ENCODE measurements at regions not wholly inside any gene's neighbourhood (a gene's known extent, or its start where the extent isn't known, plus 50 kb on each side); places are given as distances from the start of the nearest gene placed in this dataset.
"Not testable (repeated sequence)": the region's sequence is repeated elsewhere in the genome, so short reads cannot be mapped to it uniquely, and the experiment has no call there.

DNA sequence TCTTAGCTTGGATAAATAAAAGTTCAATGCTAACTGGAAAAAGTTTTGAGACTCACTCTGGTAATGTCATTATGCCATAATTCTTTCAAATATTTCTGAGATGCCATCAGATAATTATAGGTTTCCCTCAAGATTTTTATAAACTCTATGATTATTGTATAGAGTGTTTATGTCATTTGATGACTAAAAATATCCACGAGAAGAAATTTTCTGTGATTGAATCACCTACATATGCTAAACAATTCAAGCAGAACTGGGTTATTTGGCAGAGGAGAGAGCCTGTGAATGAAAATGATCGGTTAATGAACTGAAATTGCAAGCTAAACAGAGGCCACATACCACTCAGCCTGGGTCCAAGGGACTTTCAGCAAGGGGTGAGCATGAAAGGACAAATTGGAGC lies 92.6 kb upstream of the TSC22D1 start:
- no peak for DNase-seq
- Histone ChIP-seq H3K79me2 (ENCODE audit: control insufficient read depth, insufficient read depth, low read length) (no peaks in the 10 kb centered on the region), H3K4me1 (ENCODE audit: control insufficient read depth, low read depth, low read length) (no peaks in the 10 kb centered on the region), H2AK5ac (ENCODE audit: low read length) (no peak overlapping the region), H3K4ac (ENCODE audit: low read depth, low read length) (no peak overlapping the region), H3K27ac (ENCODE audit: low read depth, low read length) (no peak overlapping the region), H4K5ac (ENCODE audit: low read length) (no peak overlapping the region), H2BK15ac (replicated peaks; ENCODE audit: low read depth) (no peak overlapping the region), H3K23ac (ENCODE audit: low read length) (no peak overlapping the region), H3K56ac (ENCODE audit: low read length) (no peak overlapping the region), H2BK5ac (ENCODE audit: low read length) (no peak overlapping the region), H3K18ac (ENCODE audit: low read length) (no peak overlapping the region), H3K9ac (ENCODE audit: low read length) (no peak overlapping the region), H4K8ac (ENCODE audit: low read depth, low read length) (no peak overlapping the region), H3K4me3 (ENCODE audit: low read length) (no peak overlapping the region), H3K4me2 (ENCODE audit: low read length) (no peak overlapping the region), H3K36me3 (ENCODE audit: control insufficient read depth, insufficient read depth, low read length) (no peaks in the 10 kb centered on the region), H3K79me1 (ENCODE audit: low read length) (no peaks in the 10 kb centered on the region), H2BK120ac (ENCODE audit: low read depth, low read length) (no peak overlapping the region), H3K27me3 (ENCODE audit: insufficient read depth, low read length, poor library complexity) (no peaks in the 10 kb centered on the region)
- WGBS (ENCODE audit: extremely low coverage, insufficient coverage, low lambda C conversion rate): no CpG with 5 or more reads among the region's 2 CpGs

- Histone ChIP-seq H3K4me2 (ENCODE audit: low read length) (no peak overlapping the region), H2AK5ac (ENCODE audit: low read length) (no peak overlapping the region), H3K36me3 (ENCODE audit: control insufficient read depth, insufficient read depth, low read length) (no peaks in the 10 kb centered on the region), H2BK120ac (ENCODE audit: low read depth, low read length) (no peak overlapping the region), H2BK15ac (replicated peaks; ENCODE audit: low read depth) (no peak overlapping the region), H3K4me3 (ENCODE audit: low read length) (no peak overlapping the region), H2BK5ac (ENCODE audit: low read length) (no peak overlapping the region), H3K23ac (ENCODE audit: low read length) (no peak overlapping the region), H3K27ac (ENCODE audit: low read depth, low read length) (no peak overlapping the region), H3K79me2 (ENCODE audit: control insufficient read depth, insufficient read depth, low read length) (no peaks in the 10 kb centered on the region), H3K56ac (ENCODE audit: low read length) (no peak overlapping the region), H3K4ac (ENCODE audit: low read depth, low read length) (no peak overlapping the region), H3K79me1 (ENCODE audit: low read length) (no peaks in the 10 kb centered on the region), H3K9ac (ENCODE audit: low read length) (no peak overlapping the region), H3K18ac (ENCODE audit: low read length) (no peak overlapping the region), H4K8ac (ENCODE audit: low read depth, low read length) (no peak overlapping the region), H3K4me1 (ENCODE audit: control insufficient read depth, low read depth, low read length) (no peaks in the 10 kb centered on the region), H3K27me3 (ENCODE audit: insufficient read depth, low read length, poor library complexity) (no peaks in the 10 kb centered on the region), H4K5ac (ENCODE audit: low read length) (no peak overlapping the region)
- DNase-seq: no peak
- no CpG with 5 or more reads among the region's 3 CpGs for WGBS (ENCODE audit: extremely low coverage, insufficient coverage, low lambda C conversion rate)
Observed at GRCh38 chr13:44667943-44668342, 91.8 kb upstream of the TSC22D1 start.

DNA sequence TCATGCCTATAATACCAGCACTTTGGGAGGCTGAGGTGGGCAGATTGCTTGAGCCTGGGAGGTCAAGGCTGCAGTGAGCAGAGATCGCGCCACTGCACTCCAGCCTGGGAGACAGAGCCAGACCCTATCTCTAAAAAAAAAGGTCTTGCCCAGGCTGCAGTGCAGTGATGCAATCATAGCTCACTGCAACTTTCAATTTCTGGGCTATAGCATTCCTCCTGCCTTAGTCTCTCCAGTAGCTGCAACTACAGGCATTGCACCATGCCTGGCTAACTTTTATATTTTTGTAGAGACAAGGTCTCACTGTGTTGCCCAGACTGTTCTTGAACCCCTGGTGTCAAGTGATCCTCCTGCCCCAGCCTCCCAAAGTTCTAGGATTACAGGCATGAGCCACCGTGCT lies 90.4 kb upstream of the TSC22D1 start:
- not testable (repeated sequence) for H4K8ac ChIP-seq (ENCODE audit: low read depth, low read length); H3K27me3 ChIP-seq (ENCODE audit: insufficient read depth, low read length, poor library complexity); H2BK15ac ChIP-seq (replicated peaks; ENCODE audit: low read depth); H3K79me1 ChIP-seq (ENCODE audit: low read length); H3K4me2 ChIP-seq (ENCODE audit: low read length); H2BK5ac ChIP-seq (ENCODE audit: low read length); H3K56ac ChIP-seq (ENCODE audit: low read length); H3K9ac ChIP-seq (ENCODE audit: low read length); H3K23ac ChIP-seq (ENCODE audit: low read length); DNase-seq; H3K36me3 ChIP-seq (ENCODE audit: control insufficient read depth, insufficient read depth, low read length); H3K79me2 ChIP-seq (ENCODE audit: control insufficient read depth, insufficient read depth, low read length); H4K5ac ChIP-seq (ENCODE audit: low read length); H3K27ac ChIP-seq (ENCODE audit: low read depth, low read length); H3K18ac ChIP-seq (ENCODE audit: low read length); H2AK5ac ChIP-seq (ENCODE audit: low read length); H2BK120ac ChIP-seq (ENCODE audit: low read depth, low read length); H3K4ac ChIP-seq (ENCODE audit: low read depth, low read length); H3K4me1 ChIP-seq (ENCODE audit: control insufficient read depth, low read depth, low read length); H3K4me3 ChIP-seq (ENCODE audit: low read length)
- no CpG with 5 or more reads among the region's 3 CpGs for whole genome bisulfite sequencing (ENCODE audit: extremely low coverage, insufficient coverage, low lambda C conversion rate)

DNA sequence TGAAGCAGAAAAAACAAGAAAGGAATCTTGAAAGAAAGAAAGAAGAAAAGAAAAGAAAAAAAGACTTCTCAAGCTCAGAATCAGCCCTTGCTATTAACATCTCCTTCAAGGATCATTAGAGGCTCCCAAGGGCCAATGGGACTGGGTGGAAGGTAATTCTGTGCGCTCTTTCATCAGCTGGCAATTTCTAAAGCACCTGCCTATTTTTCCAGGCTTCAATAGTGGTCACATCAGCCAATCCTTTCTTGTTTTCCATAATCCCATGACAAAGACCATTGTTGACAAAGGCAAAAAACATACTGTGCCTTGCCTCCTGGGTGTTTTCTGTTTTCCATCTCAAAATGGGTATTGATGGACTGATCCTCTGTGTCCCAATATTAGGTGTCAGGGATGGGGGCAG lies 88.2 kb upstream of the TSC22D1 start:
- H3K18ac ChIP-seq (ENCODE audit: low read length): no peak overlapping the region
- H2BK5ac ChIP-seq (ENCODE audit: low read length): no peak overlapping the region
- DNase-seq: no peak
- H2BK120ac ChIP-seq (ENCODE audit: low read depth, low read length): no peak overlapping the region
- no peaks in the 10 kb centered on the region for H3K79me1 ChIP-seq (ENCODE audit: low read length)
- no peak overlapping the region for H2BK15ac ChIP-seq (replicated peaks; ENCODE audit: low read depth)
- no CpG with 5 or more reads among the region's 1 CpG for WGBS (ENCODE audit: extremely low coverage, insufficient coverage, low lambda C conversion rate)
- no peak overlapping the region for H4K5ac ChIP-seq (ENCODE audit: low read length)
- no peak overlapping the region for H3K4ac ChIP-seq (ENCODE audit: low read depth, low read length)
- no peak overlapping the region for H3K56ac ChIP-seq (ENCODE audit: low read length)
- no peak overlapping the region for H3K27ac ChIP-seq (ENCODE audit: low read depth, low read length)
- H3K79me2 ChIP-seq (ENCODE audit: control insufficient read depth, insufficient read depth, low read length): no peaks in the 10 kb centered on the region
- H3K4me1 ChIP-seq (ENCODE audit: control insufficient read depth, low read depth, low read length): no peaks in the 10 kb centered on the region
- H2AK5ac ChIP-seq (ENCODE audit: low read length): no peak overlapping the region
- no peaks in the 10 kb centered on the region for H3K27me3 ChIP-seq (ENCODE audit: insufficient read depth, low read length, poor library complexity)
- no peaks in the 10 kb centered on the region for H3K36me3 ChIP-seq (ENCODE audit: control insufficient read depth, insufficient read depth, low read length)
- H3K4me2 ChIP-seq (ENCODE audit: low read length): no peak overlapping the region
- no peak overlapping the region for H3K23ac ChIP-seq (ENCODE audit: low read length)
- H3K9ac ChIP-seq (ENCODE audit: low read length): no peak overlapping the region
- no peak overlapping the region for H4K8ac ChIP-seq (ENCODE audit: low read depth, low read length)
- H3K4me3 ChIP-seq (ENCODE audit: low read length): no peak overlapping the region

DNA sequence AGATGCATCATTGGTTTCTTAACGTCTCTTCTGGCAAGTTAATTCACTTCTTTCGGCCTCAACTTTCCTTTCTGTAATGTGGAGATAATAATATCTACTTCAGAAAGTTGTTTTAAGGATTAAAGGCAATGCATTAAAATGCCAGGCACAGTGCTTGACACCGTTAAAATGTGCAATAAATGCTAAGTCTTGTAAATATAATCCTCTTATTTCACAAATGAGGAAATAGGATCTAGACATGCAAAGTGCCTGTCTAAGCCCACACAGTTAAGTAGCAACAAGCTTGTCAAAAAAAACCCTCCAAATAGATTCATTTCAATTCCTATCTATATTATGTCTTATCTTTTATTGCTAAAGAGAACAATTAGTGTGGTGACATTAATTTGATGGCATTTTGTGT lies 86.4 kb upstream of the TSC22D1 start:
- H3K27me3 ChIP-seq (ENCODE audit: insufficient read depth, low read length, poor library complexity): no peaks in the 10 kb centered on the region
- H2BK5ac ChIP-seq (ENCODE audit: low read length): no peak overlapping the region
- no peak overlapping the region for H3K23ac ChIP-seq (ENCODE audit: low read length)
- H3K79me2 ChIP-seq (ENCODE audit: control insufficient read depth, insufficient read depth, low read length): no peaks in the 10 kb centered on the region
- H3K36me3 ChIP-seq (ENCODE audit: control insufficient read depth, insufficient read depth, low read length): no peaks in the 10 kb centered on the region
- no peak overlapping the region for H2AK5ac ChIP-seq (ENCODE audit: low read length)
- H3K4me3 ChIP-seq (ENCODE audit: low read length): no peak overlapping the region
- DNase-seq: no peak
- H3K27ac ChIP-seq (ENCODE audit: low read depth, low read length): no peak overlapping the region
- no peak overlapping the region for H3K9ac ChIP-seq (ENCODE audit: low read length)
- H4K5ac ChIP-seq (ENCODE audit: low read length): no peak overlapping the region
- H3K4me2 ChIP-seq (ENCODE audit: low read length): no peak overlapping the region
- no peak overlapping the region for H3K56ac ChIP-seq (ENCODE audit: low read length)
- no peak overlapping the region for H4K8ac ChIP-seq (ENCODE audit: low read depth, low read length)
- no peak overlapping the region for H2BK120ac ChIP-seq (ENCODE audit: low read depth, low read length)
- no peaks in the 10 kb centered on the region for H3K4me1 ChIP-seq (ENCODE audit: control insufficient read depth, low read depth, low read length)
- no peak overlapping the region for H2BK15ac ChIP-seq (replicated peaks; ENCODE audit: low read depth)
- no peak overlapping the region for H3K4ac ChIP-seq (ENCODE audit: low read depth, low read length)
- H3K18ac ChIP-seq (ENCODE audit: low read length): no peak overlapping the region
- WGBS (ENCODE audit: extremely low coverage, insufficient coverage, low lambda C conversion rate): no CpG with 5 or more reads among the region's 3 CpGs
- H3K79me1 ChIP-seq (ENCODE audit: low read length): no peaks in the 10 kb centered on the region

DNA sequence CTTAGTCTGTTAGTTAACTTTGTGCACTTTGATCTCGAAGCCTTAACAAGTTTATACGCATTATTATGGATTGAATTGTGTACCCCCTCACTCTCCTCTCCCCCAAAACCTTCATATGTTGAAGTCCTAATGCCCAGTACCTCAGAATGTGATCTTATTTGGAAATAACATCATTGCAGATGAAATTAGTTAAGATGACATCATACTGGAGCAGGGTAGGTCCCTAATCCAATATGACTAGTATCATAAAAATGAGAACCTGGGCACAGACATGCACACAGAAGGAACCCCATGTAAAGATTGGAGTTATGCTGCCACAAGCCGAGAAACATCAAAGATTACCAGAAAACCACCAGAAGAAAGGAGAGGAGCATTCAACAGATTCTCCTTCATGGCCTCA lies 85.8 kb upstream of the TSC22D1 start:
- no peaks in the 10 kb centered on the region for H3K79me1 ChIP-seq (ENCODE audit: low read length)
- H4K5ac ChIP-seq (ENCODE audit: low read length): no peak overlapping the region
- no peak overlapping the region for H3K18ac ChIP-seq (ENCODE audit: low read length)
- no peak overlapping the region for H3K56ac ChIP-seq (ENCODE audit: low read length)
- no peaks in the 10 kb centered on the region for H3K79me2 ChIP-seq (ENCODE audit: control insufficient read depth, insufficient read depth, low read length)
- no CpG with 5 or more reads among the region's 3 CpGs for WGBS (ENCODE audit: extremely low coverage, insufficient coverage, low lambda C conversion rate)
- no peak overlapping the region for H2AK5ac ChIP-seq (ENCODE audit: low read length)
- H2BK5ac ChIP-seq (ENCODE audit: low read length): no peak overlapping the region
- H3K27ac ChIP-seq (ENCODE audit: low read depth, low read length): no peak overlapping the region
- H2BK120ac ChIP-seq (ENCODE audit: low read depth, low read length): no peak overlapping the region
- no peak for DNase-seq
- no peak overlapping the region for H3K4ac ChIP-seq (ENCODE audit: low read depth, low read length)
- H3K23ac ChIP-seq (ENCODE audit: low read length): no peak overlapping the region
- H3K4me3 ChIP-seq (ENCODE audit: low read length): no peak overlapping the region
- H3K27me3 ChIP-seq (ENCODE audit: insufficient read depth, low read length, poor library complexity): no peaks in the 10 kb centered on the region
- H3K9ac ChIP-seq (ENCODE audit: low read length): no peak overlapping the region
- H2BK15ac ChIP-seq (replicated peaks; ENCODE audit: low read depth): no peak overlapping the region
- no peak overlapping the region for H3K4me2 ChIP-seq (ENCODE audit: low read length)
- no peak overlapping the region for H4K8ac ChIP-seq (ENCODE audit: low read depth, low read length)
- no peaks in the 10 kb centered on the region for H3K4me1 ChIP-seq (ENCODE audit: control insufficient read depth, low read depth, low read length)
- no peaks in the 10 kb centered on the region for H3K36me3 ChIP-seq (ENCODE audit: control insufficient read depth, insufficient read depth, low read length)
